HG03520 (cell line): ENCODE measurements at regions not wholly inside any gene's neighbourhood (a gene's known extent, or its start where the extent isn't known, plus 50 kb on each side); places are given as distances from the start of the nearest gene placed in this dataset.

Source experiments
- ATAC-seq: cut with Tn5 transposase; IDR thresholded peaks from one replicate; pipeline ENCODE4 v1.9.1; 2021; ENCODE audit warnings: mild to moderate bottlenecking, moderate library complexity; ENCODE audit not compliant: unreplicated experiment

- ATAC-seq = no peak
Observed at GRCh38 chr7:155213955-155214740, 83.5 kb upstream of the INSIG1 start.

GRCh38 chr7:155215576-155216325, 81.9 kb upstream of the INSIG1 start:
- no peak for ATAC-seq

GRCh38 chr7:155216475-155217272, 81.0 kb upstream of the INSIG1 start:
- ATAC-seq = no peak

- no peak for ATAC-seq
Observed at GRCh38 chr7:155217634-155218033, 80.0 kb upstream of the INSIG1 start.

GRCh38 chr7:155218276-155219153, 79.2 kb upstream of the INSIG1 start:
- ATAC-seq = no peak

GRCh38 chr7:155219154-155219531, 78.5 kb upstream of the INSIG1 start:
- ATAC-seq = no peak

- ATAC-seq = no peak
Observed at GRCh38 chr7:155219947-155220769, 77.5 kb upstream of the INSIG1 start.

GRCh38 chr7:155220903-155221302, 76.8 kb upstream of the INSIG1 start:
- ATAC-seq = no peak

- ATAC-seq = no peak
Observed at GRCh38 chr7:155221547-155221946, 76.1 kb upstream of the INSIG1 start.

- ATAC-seq = no peak
Observed at GRCh38 chr7:155222061-155222460, 75.6 kb upstream of the INSIG1 start.

- no peak for ATAC-seq
Observed at GRCh38 chr7:155222573-155222972, 75.1 kb upstream of the INSIG1 start.

GRCh38 chr7:155223021-155223420, 74.7 kb upstream of the INSIG1 start:
- ATAC-seq = no peak

GRCh38 chr7:155223503-155223902, 74.2 kb upstream of the INSIG1 start:
- no peak for ATAC-seq

GRCh38 chr7:155224116-155224811, 73.4 kb upstream of the INSIG1 start:
- ATAC-seq = no peak

GRCh38 chr7:155225095-155225494, 72.6 kb upstream of the INSIG1 start:
- no peak for ATAC-seq

GRCh38 chr7:155225516-155225915, 72.2 kb upstream of the INSIG1 start:
- ATAC-seq = no peak

- ATAC-seq = no peak
Observed at GRCh38 chr7:155226261-155227003, 71.2 kb upstream of the INSIG1 start.

- no peak for ATAC-seq
Observed at GRCh38 chr7:155227004-155227787, 70.5 kb upstream of the INSIG1 start.
